RCC 7860 (cell line): ENCODE measurements at regions not wholly inside any gene's neighbourhood (a gene's known extent, or its start where the extent isn't known, plus 50 kb on each side); places are given as distances from the start of the nearest gene placed in this dataset.
"Not testable (repeated sequence)": the region's sequence is repeated elsewhere in the genome, so short reads cannot be mapped to it uniquely, and the experiment has no call there.

ENCODE experiments used
- DNase-seq: peaks from one replicate; pipeline ENCODE4 v3.0.0-alpha.2; 2015; ENCODE audit warnings: low spot score
- FAIRE-seq: peaks from 2 replicates; lab custom pipeline; 2012; peaks lifted over from hg19 to GRCh38; lab: Jason Lieb, UNC

GRCh38 chr4:189703000-189703399, 237.7 kb upstream of the FRG1 start:
- not testable (repeated sequence) for DNase-seq, FAIRE-seq

- FAIRE-seq, DNase-seq: not testable (repeated sequence)
These were observed 233.9 kb upstream of the FRG1 start for GRCh38 chr4:189706821-189707220.

- not testable (repeated sequence) for FAIRE-seq, DNase-seq
These were observed 233.4 kb upstream of the FRG1 start for GRCh38 chr4:189707227-189707626.

DNA sequence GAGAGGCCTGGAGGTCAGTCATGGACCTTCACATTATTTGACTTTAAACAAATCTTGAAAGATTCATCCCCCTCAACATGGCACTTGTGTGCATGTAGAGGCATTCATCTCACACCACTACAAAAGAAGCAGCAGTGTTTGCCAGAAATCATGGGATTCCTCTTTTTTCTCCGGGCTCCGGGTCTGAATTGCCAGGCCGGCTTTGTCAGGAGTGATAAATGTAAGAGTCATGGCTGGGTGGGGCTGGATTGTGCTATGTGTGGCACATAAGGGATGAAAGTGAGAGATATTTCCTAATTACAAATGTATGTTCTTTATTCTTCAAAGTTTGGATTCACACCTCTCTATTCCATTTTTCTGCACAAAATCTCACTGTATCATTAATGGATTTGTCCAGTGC, 228.7 kb upstream of the FRG1 start:
- not testable (repeated sequence) for FAIRE-seq, DNase-seq

- not testable (repeated sequence) for DNase-seq
These were observed 219.4 kb upstream of the FRG1 start for GRCh38 chr4:189721016-189721993.

GRCh38 chr4:189722324-189723003, 218.2 kb upstream of the FRG1 start:
- FAIRE-seq, DNase-seq: not testable (repeated sequence)

More at GRCh38 chr4:189721016-189721993, 219.4 kb upstream of the FRG1 start:
- not testable (repeated sequence) for FAIRE-seq

DNA sequence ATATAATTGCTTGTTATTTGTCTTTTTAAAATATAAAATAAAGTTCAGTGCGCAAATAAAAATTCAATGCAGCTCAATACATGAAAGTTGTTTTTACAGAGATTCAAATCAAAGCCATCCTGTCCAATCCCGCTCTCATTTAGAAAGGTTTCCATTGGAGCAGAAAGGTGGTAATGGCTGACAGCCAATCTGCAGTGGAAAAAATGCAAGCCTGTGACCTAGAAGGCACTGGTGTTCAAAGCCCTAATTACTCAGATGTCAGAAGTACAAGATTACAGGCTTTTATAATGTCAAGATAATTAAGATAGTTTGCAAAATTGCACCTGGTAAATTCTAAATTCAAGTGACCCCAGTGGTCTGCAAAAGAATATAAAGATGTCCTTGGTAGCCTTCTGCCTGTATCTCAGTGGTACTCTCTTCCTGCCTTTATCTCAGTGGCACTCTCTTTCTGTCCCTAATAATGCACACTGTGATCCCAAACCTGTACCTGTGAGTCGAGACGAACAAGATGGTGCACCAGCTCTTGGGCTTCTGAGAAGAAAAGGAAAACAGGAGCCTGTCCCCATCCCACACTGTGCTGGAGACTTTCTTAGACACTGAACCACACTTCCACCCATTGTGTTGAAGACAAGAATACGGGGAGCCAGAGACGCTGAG, 212.6 kb upstream of the FRG1 start:
- DNase-seq, FAIRE-seq: not testable (repeated sequence)

DNA sequence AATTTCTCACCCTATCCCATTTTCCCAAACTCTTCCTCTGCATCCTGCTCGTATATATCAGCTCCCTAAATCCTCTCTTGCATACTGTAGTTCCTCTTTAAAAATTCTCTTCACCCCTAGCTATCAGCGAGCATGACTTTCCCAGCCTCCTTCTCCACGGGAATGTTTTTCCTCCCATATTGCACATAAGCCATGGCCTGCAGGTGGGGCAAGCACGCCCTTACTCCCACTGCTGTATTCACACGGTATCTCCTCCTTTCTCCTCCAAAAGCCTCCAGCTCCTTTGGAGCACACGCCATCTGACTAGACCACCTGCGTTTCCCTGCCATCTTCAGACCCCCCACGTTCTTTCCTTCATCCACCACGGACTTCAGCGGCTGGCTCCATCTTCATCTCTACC, 208.7 kb upstream of the FRG1 start:
- not testable (repeated sequence) for DNase-seq, FAIRE-seq

DNA sequence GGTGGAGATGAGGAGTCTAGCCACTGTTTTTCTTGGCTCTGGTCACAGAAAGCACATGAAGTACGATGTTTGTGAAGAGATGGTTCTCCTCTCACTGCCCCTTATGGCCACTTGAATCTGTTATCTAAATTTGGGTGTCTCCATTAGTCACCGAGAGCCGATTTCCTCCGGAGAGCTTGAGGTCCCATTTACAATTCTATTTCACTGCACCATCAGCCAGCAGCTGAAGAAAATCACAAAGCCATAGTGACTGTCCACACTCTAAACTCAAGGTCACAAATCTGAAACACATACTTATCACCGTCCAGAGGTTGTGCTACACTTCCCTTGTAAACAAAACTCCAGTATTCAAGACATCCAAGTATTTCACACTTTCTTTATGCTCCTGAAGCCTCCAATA, 207.2 kb upstream of the FRG1 start:
- DNase-seq, FAIRE-seq: not testable (repeated sequence)

DNA sequence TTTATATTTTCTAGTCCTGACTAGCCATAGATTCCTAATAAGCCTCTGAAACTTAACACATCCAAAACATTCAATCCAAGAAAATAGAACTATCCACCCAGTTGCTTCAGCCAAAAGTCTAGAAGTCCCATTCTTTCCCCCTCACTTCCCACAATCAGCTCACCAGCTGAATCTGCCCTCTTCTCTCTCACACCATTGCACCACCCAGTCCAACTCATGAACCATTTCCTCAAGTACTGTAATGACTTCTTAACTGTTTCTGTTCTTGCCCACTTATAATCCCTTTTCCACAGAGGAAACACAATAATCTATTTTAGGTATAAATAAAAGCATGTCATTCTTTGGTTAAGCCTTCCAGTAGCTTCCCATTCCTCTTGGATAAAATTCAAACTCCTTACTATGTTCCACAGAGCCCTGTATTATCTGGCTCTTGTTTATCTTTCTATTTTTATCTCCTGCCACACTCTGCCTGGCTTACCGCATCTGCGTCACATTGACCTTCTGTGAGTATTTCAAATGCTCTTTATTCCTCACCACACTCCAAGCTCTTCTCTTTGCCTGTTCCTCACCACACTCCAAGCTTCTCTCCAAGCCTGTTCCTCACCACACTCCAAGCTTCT, 205.9 kb upstream of the FRG1 start:
- FAIRE-seq, DNase-seq: not testable (repeated sequence)

- not testable (repeated sequence) for FAIRE-seq, DNase-seq
These were observed 204.0 kb upstream of the FRG1 start for GRCh38 chr4:189736656-189737055.

GRCh38 chr4:189740118-189740517, 200.6 kb upstream of the FRG1 start:
- DNase-seq, FAIRE-seq: not testable (repeated sequence)

DNA sequence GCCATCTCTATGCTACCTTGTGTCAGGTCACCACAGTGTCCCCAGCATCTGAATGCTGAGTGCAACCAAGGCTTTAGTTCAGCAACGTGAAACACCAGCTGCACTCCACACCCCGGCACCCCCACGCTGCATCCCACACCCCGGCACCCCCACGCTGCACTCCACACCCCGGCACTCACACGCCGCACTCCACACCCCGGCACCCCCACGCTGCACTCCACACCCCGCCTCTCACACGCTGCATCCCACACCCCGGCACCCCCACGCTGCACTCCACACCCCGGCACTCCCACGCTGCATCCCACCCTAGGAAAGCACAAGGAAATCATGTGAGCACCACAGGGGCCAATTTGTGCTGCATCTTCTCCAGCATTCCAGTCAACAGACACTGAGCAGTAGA, 199.8 kb upstream of the FRG1 start:
- no peak for FAIRE-seq

DNA sequence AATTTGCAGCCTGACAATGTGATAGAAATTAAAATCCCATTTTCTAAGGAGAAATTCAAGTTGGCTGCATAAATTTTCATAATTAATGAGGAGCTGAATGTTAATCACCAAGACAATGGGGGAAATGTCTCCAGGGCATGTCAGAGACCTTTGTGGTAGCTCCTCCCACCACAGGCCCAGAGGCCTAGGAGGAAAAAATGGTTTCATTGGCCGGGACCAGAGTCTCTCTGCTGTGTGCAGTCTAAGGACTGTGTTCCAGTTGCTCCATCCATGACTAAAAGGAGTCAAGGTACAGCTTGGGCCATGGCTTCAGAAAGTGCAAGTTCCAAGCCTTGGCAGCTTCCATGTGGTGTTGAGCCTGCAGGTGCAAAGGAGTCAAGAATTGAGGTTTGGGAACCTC, 187.6 kb upstream of the FRG1 start:
- FAIRE-seq, DNase-seq: not testable (repeated sequence)

More for the DNA sequence above, 199.8 kb upstream of the FRG1 start:
- no peak for DNase-seq

GRCh38 chr4:189763583-189763982, 177.1 kb upstream of the FRG1 start:
- DNase-seq = no peak
- no peak for FAIRE-seq

DNA sequence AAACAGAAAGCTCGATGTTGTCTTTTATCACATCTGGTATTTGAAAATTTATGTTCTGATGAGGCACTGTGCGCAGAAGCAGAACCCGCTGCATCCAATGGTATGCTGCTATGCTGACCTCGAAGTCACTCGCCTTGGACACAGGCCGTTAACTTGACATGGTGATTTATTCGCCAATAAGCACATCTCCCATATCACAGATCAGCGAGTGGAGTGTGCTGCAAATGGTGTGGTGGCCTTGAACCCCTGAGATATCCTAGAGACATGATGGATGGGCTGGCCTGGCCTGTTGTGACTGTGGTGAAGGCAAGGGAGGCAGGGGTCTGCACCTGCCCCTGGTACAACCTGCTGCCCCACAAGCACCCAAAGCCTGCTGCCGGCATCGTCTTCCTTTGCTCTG, 175.4 kb upstream of the FRG1 start:
- DNase-seq = no peak
- no peak for FAIRE-seq

DNA sequence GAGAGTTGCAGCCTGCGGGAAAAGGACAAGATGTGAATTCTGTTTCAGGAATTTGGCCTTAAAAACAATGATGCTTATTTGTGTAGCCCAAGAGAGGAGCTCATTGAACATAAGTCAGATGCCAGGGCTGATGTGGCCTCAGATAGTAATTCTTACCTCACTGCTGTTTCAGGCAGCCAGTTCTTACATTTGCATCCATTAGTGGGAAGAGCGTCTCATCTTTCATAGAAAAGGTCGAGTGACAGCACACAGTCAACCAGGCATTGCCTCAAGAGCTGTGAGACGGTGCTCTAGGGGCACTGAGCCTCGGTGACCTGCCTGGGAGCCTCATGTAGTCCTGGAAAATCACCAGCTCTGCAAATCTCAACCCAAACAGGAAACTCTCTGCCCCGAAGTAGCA, 174.9 kb upstream of the FRG1 start:
- FAIRE-seq = no peak
- no peak for DNase-seq

DNA sequence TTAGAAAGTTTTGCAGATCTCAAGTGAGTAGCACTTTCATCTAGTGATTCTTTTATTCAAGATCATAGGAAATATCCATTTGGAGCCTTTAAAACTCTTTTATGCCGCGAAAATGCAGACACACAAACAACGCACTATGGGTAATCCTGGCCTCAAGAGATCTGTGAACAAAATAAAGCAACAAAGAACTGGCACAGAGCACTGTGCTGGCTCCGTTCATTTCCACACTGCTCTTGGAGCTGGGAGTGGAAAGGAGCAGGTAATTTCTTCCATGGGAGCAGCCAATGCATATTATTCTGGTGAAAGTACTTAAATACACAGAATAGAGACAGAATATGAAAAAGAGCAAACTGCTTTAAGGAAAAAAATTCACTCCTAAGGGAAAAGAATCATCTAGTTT, 172.7 kb upstream of the FRG1 start:
- FAIRE-seq = no peak
- DNase-seq = no peak

DNA sequence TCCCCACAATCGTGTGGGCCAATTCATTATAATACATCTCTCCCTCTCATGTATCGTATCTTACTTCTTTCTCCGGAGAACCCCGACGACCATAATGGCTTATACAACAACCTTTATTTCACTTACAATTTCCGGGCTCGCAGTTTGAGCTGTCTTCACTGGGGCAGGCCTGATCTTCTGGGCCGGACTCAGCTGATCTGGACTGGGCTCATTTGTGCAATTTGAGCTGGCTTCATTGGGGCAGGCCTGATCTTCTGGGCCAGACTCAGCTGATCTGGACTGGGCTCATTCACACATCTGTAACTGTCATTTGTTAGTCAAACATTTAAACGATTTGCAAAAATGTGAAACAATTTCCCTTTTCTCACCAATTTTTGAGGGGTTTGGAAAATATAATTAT, 171.5 kb upstream of the FRG1 start:
- no peak for FAIRE-seq
- no peak for DNase-seq

GRCh38 chr4:189771696-189772361, 168.8 kb upstream of the FRG1 start:
- FAIRE-seq (no peak), DNase-seq (peak; percentile 21)
